Skeletal muscle tissue (tissue), 3 donors: ENCODE measurements at regions not wholly inside any gene's neighbourhood (a gene's known extent, or its start where the extent isn't known, plus 50 kb on each side); places are given as distances from the start of the nearest gene placed in this dataset.

ENCODE experiments used
- H3K27ac ChIP-seq: one replicate; pipeline ENCODE4 v1.7.0; 2013; ENCODE audit warnings: mild to moderate bottlenecking, low read depth, low read length, inconsistent platforms
- H3K27me3 ChIP-seq, 3 donors: one replicate each; pipeline ENCODE4 v1.7.0; 2013; ENCODE audit warnings: low read length in 3 of 3; ENCODE audit not compliant: control insufficient read depth in 3 of 3, insufficient read depth in 3 of 3
- H3K36me3 ChIP-seq, 3 donors: one replicate each; pipeline ENCODE4 v1.7.0; 2013; ENCODE audit warnings: low read length in 3 of 3; ENCODE audit not compliant: control insufficient read depth in 3 of 3, insufficient read depth in 3 of 3
- H3K4me1 ChIP-seq, 3 donors: one replicate each; pipeline ENCODE4 v1.7.0; 2013; ENCODE audit warnings: low read length in 3 of 3, mild to moderate bottlenecking in 3 of 3; ENCODE audit not compliant: control insufficient read depth in 3 of 3, insufficient read depth in 3 of 3
- H3K4me3 ChIP-seq, 3 donors: one replicate each; pipeline ENCODE4 v1.7.0; 2013; ENCODE audit warnings: low read length in 3 of 3
- H3K9ac ChIP-seq, 3 donors: one replicate each; pipeline ENCODE4 v1.7.0; 2013; ENCODE audit warnings: low read length in 3 of 3, mild to moderate bottlenecking in 3 of 3, moderate library complexity in 2 of 3, low read depth in 1 of 3
- H3K9me3 ChIP-seq, 3 donors: one replicate each; pipeline ENCODE4 v1.7.0; 2013; ENCODE audit warnings: low read length in 3 of 3; ENCODE audit not compliant: control insufficient read depth in 3 of 3
- donor health status: Osteomylitis.

GRCh38 chr3:70849911-70850699 lies 537.7 kb upstream of the MDFIC2 start:
- Histone ChIP-seq H3K9ac (no peak overlapping the region), H3K4me1 (peaks cover 3 to 7% (median 4%) of the 10 kb centered on the region in 3 donors), H3K27me3 (no peaks in the 10 kb centered on the region), H3K4me3 (no peak overlapping the region), H3K9me3 (no peaks in the 10 kb centered on the region), H3K27ac (no peak overlapping the region), H3K36me3 (no peaks in the 10 kb centered on the region)

- no peaks in the 10 kb centered on the region for H3K4me1 ChIP-seq
- H3K9me3 ChIP-seq, result no peaks in the 10 kb centered on the region
- no peak overlapping the region for H3K4me3 ChIP-seq
- no peaks in the 10 kb centered on the region for H3K36me3 ChIP-seq
- H3K27ac ChIP-seq, result no peak overlapping the region
- H3K9ac ChIP-seq, result no peak overlapping the region
- H3K27me3 ChIP-seq, result no peaks in the 10 kb centered on the region
These were observed 527.9 kb upstream of the MDFIC2 start for GRCh38 chr3:70840106-70840870.

GRCh38 chr3:70833239-70833960 lies 521.0 kb upstream of the MDFIC2 start:
- peaks cover 0 to 16% (median 14%) of the 10 kb centered on the region in 3 donors for H3K4me1 ChIP-seq
- no peak overlapping the region for H3K4me3 ChIP-seq
- no peaks in the 10 kb centered on the region for H3K36me3 ChIP-seq
- H3K9me3 ChIP-seq, result no peaks in the 10 kb centered on the region
- H3K27ac ChIP-seq, result peak overlapping the region; percentile 68
- H3K9ac ChIP-seq, result no peak overlapping the region
- no peaks in the 10 kb centered on the region for H3K27me3 ChIP-seq

GRCh38 chr3:70832834-70833205 lies 520.4 kb upstream of the MDFIC2 start:
- H3K4me1 ChIP-seq, result peaks cover 0 to 16% (median 14%) of the 10 kb centered on the region in 3 donors
- no peaks in the 10 kb centered on the region for H3K9me3 ChIP-seq
- no peak overlapping the region for H3K9ac ChIP-seq
- no peaks in the 10 kb centered on the region for H3K27me3 ChIP-seq
- no peaks in the 10 kb centered on the region for H3K36me3 ChIP-seq
- no peak overlapping the region for H3K4me3 ChIP-seq
- H3K27ac ChIP-seq, result peak overlapping the region; percentile 68

- no peak overlapping the region for H3K4me3 ChIP-seq
- no peaks in the 10 kb centered on the region for H3K9me3 ChIP-seq
- H3K27ac ChIP-seq, result peak overlapping the region; percentile 68
- H3K36me3 ChIP-seq, result no peaks in the 10 kb centered on the region
- H3K27me3 ChIP-seq, result no peaks in the 10 kb centered on the region
- peaks cover 0 to 16% (median 14%) of the 10 kb centered on the region in 3 donors for H3K4me1 ChIP-seq
- H3K9ac ChIP-seq, result no peak overlapping the region
These were observed 519.8 kb upstream of the MDFIC2 start for GRCh38 chr3:70832089-70832833.

GRCh38 chr3:70829092-70829491 lies 516.7 kb upstream of the MDFIC2 start:
- no peak overlapping the region for H3K4me3 ChIP-seq
- H3K4me1 ChIP-seq, result peaks cover 0 to 16% (median 14%) of the 10 kb centered on the region in 3 donors
- no peaks in the 10 kb centered on the region for H3K9me3 ChIP-seq
- H3K27me3 ChIP-seq, result no peaks in the 10 kb centered on the region
- H3K27ac ChIP-seq, result peak overlapping the region; percentile 21
- no peak overlapping the region for H3K9ac ChIP-seq
- H3K36me3 ChIP-seq, result no peaks in the 10 kb centered on the region

- Histone ChIP-seq H3K36me3 (no peaks in the 10 kb centered on the region), H3K9me3 (no peaks in the 10 kb centered on the region), H3K4me3 (no peak overlapping the region), H3K9ac (no peak overlapping the region), H3K27me3 (no peaks in the 10 kb centered on the region), H3K27ac (no peak overlapping the region), H3K4me1 (no peaks in the 10 kb centered on the region)
These were observed 512.3 kb upstream of the MDFIC2 start for GRCh38 chr3:70824773-70825172.

- Histone ChIP-seq H3K9me3 (no peaks in the 10 kb centered on the region), H3K27ac (no peak overlapping the region), H3K4me3 (no peak overlapping the region), H3K36me3 (no peaks in the 10 kb centered on the region), H3K27me3 (no peaks in the 10 kb centered on the region), H3K9ac (no peak overlapping the region), H3K4me1 (no peaks in the 10 kb centered on the region)
These were observed 511.6 kb upstream of the MDFIC2 start for GRCh38 chr3:70824078-70824477.

GRCh38 chr3:70823622-70824021 lies 511.2 kb upstream of the MDFIC2 start:
- Histone ChIP-seq H3K9me3 (no peaks in the 10 kb centered on the region), H3K4me3 (no peak overlapping the region), H3K4me1 (no peaks in the 10 kb centered on the region), H3K27me3 (no peaks in the 10 kb centered on the region), H3K9ac (no peak overlapping the region), H3K36me3 (no peaks in the 10 kb centered on the region), H3K27ac (no peak overlapping the region)
